ENCODE measurements at regions not wholly inside any gene's neighbourhood (a gene's known extent, or its start where the extent isn't known, plus 50 kb on each side); places are given as distances from the start of the nearest gene placed in this dataset.
"Not testable (repeated sequence)": the region's sequence is repeated elsewhere in the genome, so short reads cannot be mapped to it uniquely, and the experiment has no call there.

GRCh38 chr3:13248640-13249039 lies 171.5 kb downstream of the NUP210 start:
- DNase-seq (ENCODE audit: low read depth in 3 of 3), result no peak

GRCh38 chr3:13245615-13245978 lies 172.4 kb upstream of the IQSEC1 start:
- DNase-seq (ENCODE audit: low read depth in 3 of 3), result no peak

GRCh38 chr3:13243586-13243985 lies 170.4 kb upstream of the IQSEC1 start:
- DNase-seq (ENCODE audit: low read depth in 3 of 3), result no peak

GRCh38 chr3:13242364-13242737 lies 169.1 kb upstream of the IQSEC1 start:
- DNase-seq (ENCODE audit: low read depth in 3 of 3), result no peak

GRCh38 chr3:13241621-13242363 lies 168.6 kb upstream of the IQSEC1 start:
- DNase-seq (ENCODE audit: low read depth in 3 of 3), result no peak

GRCh38 chr3:13240928-13241618 lies 167.8 kb upstream of the IQSEC1 start:
- DNase-seq (ENCODE audit: low read depth in 3 of 3), result no peak

GRCh38 chr3:13239467-13239760 lies 166.2 kb upstream of the IQSEC1 start:
- DNase-seq (ENCODE audit: low read depth in 3 of 3), result no peak

DNA sequence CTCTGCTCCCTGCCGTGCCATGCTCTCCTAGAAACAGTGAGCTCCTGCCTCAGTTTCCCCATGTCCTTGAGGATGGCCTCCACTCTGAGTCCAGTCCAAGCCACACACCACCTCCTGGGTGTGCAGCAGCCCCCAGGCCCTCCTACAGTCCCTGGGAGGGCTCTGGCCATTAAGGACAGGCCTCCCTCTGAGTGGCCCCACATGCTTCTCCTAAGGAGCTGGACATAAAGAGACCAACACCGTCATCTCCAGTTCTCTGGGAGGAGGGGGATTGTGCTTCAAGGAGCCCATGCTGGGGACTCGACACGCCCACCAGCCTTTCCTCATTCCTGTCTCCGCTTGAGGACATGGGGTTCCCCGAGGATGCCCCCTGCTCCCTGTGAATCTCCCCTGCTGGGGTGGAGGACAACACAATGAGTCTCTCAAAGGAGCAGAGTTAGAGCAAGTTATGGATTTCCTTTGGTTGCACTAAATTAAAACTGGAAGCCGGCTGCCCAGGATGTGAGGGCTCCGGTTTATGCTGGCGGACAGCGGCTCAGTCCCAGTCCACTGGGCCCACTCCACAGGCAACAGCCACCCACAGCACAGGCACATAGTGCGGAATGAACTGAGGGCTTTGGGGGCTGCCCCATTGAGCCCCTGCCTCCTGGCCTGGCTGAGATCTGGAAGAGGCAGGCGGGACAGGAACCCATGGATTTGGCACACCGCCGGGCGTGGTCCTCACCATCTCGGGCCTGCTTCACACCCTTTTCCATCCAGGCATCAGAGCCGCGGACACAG lies 165.6 kb upstream of the IQSEC1 start:
- DNase-seq (ENCODE audit: low read depth in 3 of 3), result no peak

GRCh38 chr3:13237776-13238490 lies 164.7 kb upstream of the IQSEC1 start:
- DNase-seq (ENCODE audit: low read depth in 3 of 3), result no peak

- no peak for DNase-seq (ENCODE audit: low read depth in 3 of 3)
Observed at GRCh38 chr3:13236557-13237173, 163.4 kb upstream of the IQSEC1 start.

DNA sequence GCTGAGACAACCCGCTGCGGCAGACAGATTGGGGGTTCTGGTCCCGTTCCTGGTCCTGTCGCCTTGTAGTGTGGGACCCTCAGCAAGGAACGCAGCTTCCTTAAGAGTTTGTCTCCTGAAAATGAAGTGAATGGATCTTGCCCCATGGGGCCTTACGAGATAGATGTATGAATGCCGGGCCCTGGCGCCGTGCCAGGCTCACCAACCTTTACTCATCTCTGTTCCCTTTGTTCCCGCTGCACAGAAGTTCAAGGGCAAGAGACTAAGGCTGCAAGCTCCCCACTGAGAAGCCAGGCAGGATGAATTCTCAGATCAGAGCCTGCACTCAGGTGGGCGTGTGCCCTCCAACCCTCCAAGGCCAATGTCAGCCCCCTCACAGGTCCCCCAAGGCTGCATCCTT lies 162.7 kb upstream of the IQSEC1 start:
- no peak for DNase-seq (ENCODE audit: low read depth in 3 of 3)

- no peak for DNase-seq (ENCODE audit: low read depth in 3 of 3)
Observed at GRCh38 chr3:13235079-13235478, 161.8 kb upstream of the IQSEC1 start.

- DNase-seq (ENCODE audit: low read depth in 3 of 3), result no peak
Observed at GRCh38 chr3:13234666-13235065, 161.4 kb upstream of the IQSEC1 start.

- DNase-seq (ENCODE audit: low read depth in 3 of 3), result no peak
Observed at GRCh38 chr3:13233487-13234485, 160.6 kb upstream of the IQSEC1 start.

GRCh38 chr3:13231781-13232666 lies 158.8 kb upstream of the IQSEC1 start:
- no peak for DNase-seq (ENCODE audit: low read depth in 3 of 3)

GRCh38 chr3:13229273-13229949 lies 156.2 kb upstream of the IQSEC1 start:
- DNase-seq (ENCODE audit: low read depth in 3 of 3), result no peak

DNA sequence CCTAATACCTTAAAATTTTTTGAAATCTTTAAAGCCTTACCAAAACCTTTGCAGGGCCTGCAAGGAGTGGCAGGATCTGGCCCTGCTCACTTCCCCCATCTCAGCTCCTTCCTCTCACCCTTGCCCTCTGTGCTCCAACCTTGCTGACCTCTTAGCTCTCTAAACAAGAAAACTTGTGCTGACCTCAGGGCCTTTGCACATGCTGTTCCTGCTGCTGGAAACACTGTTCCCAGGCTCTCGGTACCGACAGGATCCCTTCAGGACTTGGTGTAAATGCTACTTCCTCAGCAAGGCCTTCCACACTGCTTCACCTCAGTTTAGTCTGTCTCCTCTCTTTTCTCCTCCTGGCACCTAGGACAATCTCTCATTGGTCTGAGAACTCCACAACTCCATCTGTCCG lies 155.4 kb upstream of the IQSEC1 start:
- DNase-seq (ENCODE audit: low read depth in 3 of 3), result no peak

- DNase-seq (ENCODE audit: low read depth in 3 of 3), result not testable (repeated sequence)
Observed at GRCh38 chr3:13228169-13228568, 154.9 kb upstream of the IQSEC1 start.

All from stimulated activated CD4-positive, alpha-beta T cell treated with anti-CD3 and anti-CD28 coated beads, TNF-alpha, amount 100 ng/mL, for 48 hours (primary cell).